ENCODE measurements at regions not wholly inside any gene's neighbourhood (a gene's known extent, or its start where the extent isn't known, plus 50 kb on each side); places are given as distances from the start of the nearest gene placed in this dataset.
A peak's percentile ranks its signal among the peaks of the same experiment; 100 is the strongest.

GRCh38 chr10:118505363-118505762, 90.1 kb downstream of the PRLHR start:
- Histone ChIP-seq H3K27me3 (no peaks in the 10 kb centered on the region), H3K4me3 (no peak overlapping the region), H3K9me3 (no peaks in the 10 kb centered on the region), H3K36me3 (no peaks in the 10 kb centered on the region), H3K27ac (no peak overlapping the region), H3K4me1 (no peaks in the 10 kb centered on the region)
- no peak for DNase-seq (ENCODE audit: low spot score in 2 of 2)
- TF ChIP-seq CTCF (IDR thresholded peaks at IDR 0.05), result no peak
- TF ChIP-seq POLR2AphosphoS5 (IDR thresholded peaks at IDR 0.05), result no peak
- no peak for TF ChIP-seq POLR2A (IDR thresholded peaks at IDR 0.05)
- intact Hi-C loops (cut with DNase I; ENCODE audit: low total_unique reads), result no loop called here

GRCh38 chr10:118504467-118505205, 90.8 kb downstream of the PRLHR start:
- no peaks in the 10 kb centered on the region for H3K27me3 ChIP-seq
- H3K36me3 ChIP-seq, result no peaks in the 10 kb centered on the region
- no peak overlapping the region for H3K4me3 ChIP-seq
- no peaks in the 10 kb centered on the region for H3K4me1 ChIP-seq
- TF ChIP-seq POLR2A (IDR thresholded peaks at IDR 0.05) (no peak), POLR2AphosphoS5 (IDR thresholded peaks at IDR 0.05) (no peak)
- intact Hi-C loops (cut with DNase I; ENCODE audit: low total_unique reads), result no loop called here
- no peak overlapping the region for H3K27ac ChIP-seq
- H3K9me3 ChIP-seq, result no peaks in the 10 kb centered on the region
- DNase-seq (ENCODE audit: low spot score in 2 of 2), result no peak

GRCh38 chr10:118504044-118504443, 91.4 kb downstream of the PRLHR start:
- TF ChIP-seq POLR2AphosphoS5 (IDR thresholded peaks at IDR 0.05), result no peak
- TF ChIP-seq CTCF (IDR thresholded peaks at IDR 0.05), result no peak
- TF ChIP-seq POLR2A (IDR thresholded peaks at IDR 0.05), result no peak
- H3K27me3 ChIP-seq, result no peaks in the 10 kb centered on the region
- no peaks in the 10 kb centered on the region for H3K4me1 ChIP-seq
- no peak overlapping the region for H3K4me3 ChIP-seq
- no peak overlapping the region for H3K27ac ChIP-seq
- no peak for DNase-seq (ENCODE audit: low spot score in 2 of 2)
- intact Hi-C loops (cut with DNase I; ENCODE audit: low total_unique reads), result no loop called here
- no peaks in the 10 kb centered on the region for H3K9me3 ChIP-seq
- no peaks in the 10 kb centered on the region for H3K36me3 ChIP-seq

- no peak for DNase-seq (ENCODE audit: low spot score in 2 of 2)
- no peak for TF ChIP-seq POLR2A (IDR thresholded peaks at IDR 0.05)
- TF ChIP-seq CTCF (IDR thresholded peaks at IDR 0.05), result no peak
- no peak for TF ChIP-seq POLR2AphosphoS5 (IDR thresholded peaks at IDR 0.05)
- H3K9me3 ChIP-seq, result no peaks in the 10 kb centered on the region
- intact Hi-C loops (cut with DNase I; ENCODE audit: low total_unique reads), result no loop called here
- no peaks in the 10 kb centered on the region for H3K36me3 ChIP-seq
- no peaks in the 10 kb centered on the region for H3K4me1 ChIP-seq
- H3K27me3 ChIP-seq, result no peaks in the 10 kb centered on the region
- H3K4me3 ChIP-seq, result no peak overlapping the region
- no peak overlapping the region for H3K27ac ChIP-seq
Measured at GRCh38 chr10:118503192-118503591, 92.3 kb downstream of the PRLHR start.

GRCh38 chr10:118501637-118502440, 93.6 kb downstream of the PRLHR start:
- DNase-seq (ENCODE audit: low spot score in 2 of 2), result peak in 1 of 2 donors; percentile 22
- intact Hi-C loops (cut with DNase I; ENCODE audit: low total_unique reads), result no loop called here
- no peaks in the 10 kb centered on the region for H3K27me3 ChIP-seq
- H3K36me3 ChIP-seq, result no peaks in the 10 kb centered on the region
- no peak for TF ChIP-seq POLR2A (IDR thresholded peaks at IDR 0.05)
- TF ChIP-seq CTCF (IDR thresholded peaks at IDR 0.05), result no peak
- no peak for TF ChIP-seq POLR2AphosphoS5 (IDR thresholded peaks at IDR 0.05)
- H3K4me3 ChIP-seq, result no peak overlapping the region
- no peaks in the 10 kb centered on the region for H3K9me3 ChIP-seq
- H3K4me1 ChIP-seq, result no peaks in the 10 kb centered on the region
- H3K27ac ChIP-seq, result no peak overlapping the region
